GM20431 (cell line): ENCODE measurements at regions not wholly inside any gene's neighbourhood (a gene's known extent, or its start where the extent isn't known, plus 50 kb on each side); places are given as distances from the start of the nearest gene placed in this dataset.

Experiments used
- in situ Hi-C: fragments of 300-500 bp; cut with MseI, MboI; formaldehyde crosslinking; loops from one replicate; pipeline ENCODE4 v1.15.0; 2020; ENCODE audit warnings: low sequenced_read_pairs; ENCODE audit not compliant: unreplicated experiment

DNA sequence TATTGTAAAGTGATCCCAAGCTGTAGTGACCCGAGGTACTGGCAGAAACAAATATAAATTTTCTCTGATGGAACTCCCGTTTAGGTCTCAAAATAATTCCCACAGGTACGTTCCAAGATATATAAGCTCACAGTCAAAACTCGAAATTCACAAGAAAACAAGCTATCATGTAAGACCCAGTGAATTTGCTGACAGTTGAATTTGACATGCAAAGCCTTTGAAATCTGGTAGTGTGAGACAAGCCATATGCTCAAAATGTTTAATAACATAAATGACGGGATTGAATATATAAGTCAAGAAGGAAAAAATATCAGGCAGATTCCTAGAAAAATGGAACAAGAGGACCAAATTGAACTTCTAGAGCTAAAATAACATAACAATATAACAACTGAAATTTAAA, 252.8 kb downstream of the TMA16 start:
- in situ Hi-C loops: no loop called here

DNA sequence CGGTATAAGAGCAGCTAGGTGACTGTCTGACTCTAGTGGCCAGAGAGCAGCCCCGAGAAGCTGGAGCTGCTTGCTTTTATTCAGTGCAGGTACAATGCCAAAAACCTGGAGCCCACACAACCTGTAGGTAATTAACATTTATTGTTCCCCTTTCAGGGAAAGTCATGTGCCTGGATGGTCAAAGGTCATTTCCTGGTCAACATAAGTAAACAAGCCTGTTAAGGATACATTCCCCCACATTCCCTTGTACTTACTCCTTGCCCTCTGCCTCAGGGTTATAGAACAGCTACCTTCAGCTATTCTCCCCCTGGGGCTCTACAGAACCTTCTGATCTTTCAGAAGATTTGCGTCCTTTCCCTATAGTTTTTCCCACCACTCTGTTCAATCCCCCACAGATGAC, 253.4 kb downstream of the TMA16 start:
- in situ Hi-C loops: no loop called here

DNA sequence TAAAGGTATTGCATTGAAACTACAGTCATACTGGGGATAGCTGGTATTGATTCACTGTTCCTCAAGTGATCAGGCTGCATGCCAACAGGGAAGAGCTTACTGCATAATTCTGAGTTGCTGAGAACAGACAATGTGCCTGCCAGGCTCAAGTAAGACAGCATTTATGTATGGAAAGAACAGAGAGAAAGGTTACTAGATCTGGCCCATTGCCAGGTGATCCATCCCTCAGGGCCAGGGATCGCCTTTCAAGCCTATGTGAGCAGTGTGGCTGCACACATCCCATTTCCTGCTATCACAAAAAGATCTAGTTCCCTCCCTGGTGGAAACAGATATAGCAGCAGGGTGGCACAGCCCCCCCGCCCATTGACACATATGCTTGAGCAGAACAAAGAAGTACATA, 254.0 kb downstream of the TMA16 start:
- in situ Hi-C loops: no loop called here

DNA sequence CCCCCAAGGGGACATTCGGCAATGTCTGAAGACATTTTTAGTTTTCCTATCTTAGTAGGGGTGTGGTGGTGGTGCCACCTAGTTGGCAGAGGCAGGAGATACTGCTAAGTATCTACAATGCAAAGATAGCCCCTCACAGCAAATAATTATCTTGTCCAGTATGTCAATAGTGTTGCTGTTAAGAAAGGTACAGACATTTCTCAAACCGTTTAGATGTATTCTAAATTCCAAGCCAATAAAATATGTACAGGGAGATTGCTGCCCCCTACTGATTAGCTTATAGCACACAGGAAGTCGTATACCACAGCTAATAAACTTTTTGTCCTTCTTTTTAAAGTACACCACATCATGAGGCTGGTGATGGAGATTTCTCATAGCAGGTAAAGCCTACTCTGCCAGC, 260.5 kb downstream of the TMA16 start:
- in situ Hi-C loops: loop anchor here (10.0 kb wide), 1 partner anchor 200 kb away; no protein-coding TSS in a partner anchor

DNA sequence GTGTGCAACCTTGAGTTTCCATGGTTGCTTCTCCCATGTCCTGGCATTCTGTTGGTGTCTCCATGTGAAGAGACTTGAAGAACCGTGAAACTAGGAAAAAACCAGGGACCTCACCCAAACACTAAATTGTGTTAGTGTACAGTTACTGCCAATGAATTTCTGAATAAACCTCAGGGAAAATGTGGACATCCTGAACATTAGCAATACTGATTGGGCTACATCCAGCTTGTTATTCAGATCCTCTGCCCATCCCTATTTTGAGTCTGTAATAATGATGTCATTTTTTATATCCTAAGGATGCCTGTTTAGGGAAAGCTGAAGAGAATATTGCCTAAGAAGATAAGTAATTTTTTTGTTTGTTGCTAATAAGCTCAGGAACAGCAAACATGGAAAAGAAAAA, 262.7 kb downstream of the TMA16 start:
- in situ Hi-C loops: loop anchor here (10.0 kb wide), 1 partner anchor 202 kb away; no protein-coding TSS in a partner anchor

DNA sequence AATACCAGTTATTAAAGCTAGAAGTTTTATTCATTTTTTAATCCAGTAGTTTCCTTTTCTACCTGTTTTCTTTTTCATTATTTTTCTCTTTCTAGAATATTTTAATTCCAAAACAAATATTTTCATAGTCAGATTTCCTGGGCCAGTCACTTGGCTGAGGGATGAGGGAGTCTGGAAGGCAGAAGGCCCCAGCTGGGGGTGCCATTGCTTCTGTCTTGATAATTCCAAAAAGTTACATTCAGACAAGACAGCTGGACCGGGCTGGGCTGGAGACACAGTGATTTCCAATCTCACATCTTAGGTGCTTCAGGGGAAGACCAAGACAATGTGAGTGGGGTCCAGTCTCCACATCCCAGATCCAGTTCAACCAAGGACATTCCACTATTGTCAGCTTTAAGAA, 263.5 kb downstream of the TMA16 start:
- in situ Hi-C loops: loop anchor here (10.0 kb wide), 1 partner anchor 203 kb away; no protein-coding TSS in a partner anchor

DNA sequence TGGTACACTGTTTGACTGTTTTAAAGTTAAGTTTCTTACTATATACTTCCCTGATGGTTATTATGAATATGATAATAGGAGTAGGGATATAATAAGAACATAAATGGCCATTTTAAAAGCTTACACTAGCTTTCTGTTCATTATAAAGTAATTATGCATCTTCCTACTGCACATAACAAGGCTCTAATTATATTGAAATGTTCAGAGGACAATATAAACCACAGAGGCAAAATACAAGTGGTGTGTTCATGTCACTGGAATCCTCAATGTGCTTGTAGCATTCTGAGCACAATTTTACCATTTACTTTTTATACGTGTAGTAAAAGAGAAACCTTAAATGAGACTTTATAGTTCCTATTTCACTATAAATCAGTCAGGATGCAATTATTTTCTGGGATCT, 268.3 kb downstream of the TMA16 start:
- in situ Hi-C loops: no loop called here

DNA sequence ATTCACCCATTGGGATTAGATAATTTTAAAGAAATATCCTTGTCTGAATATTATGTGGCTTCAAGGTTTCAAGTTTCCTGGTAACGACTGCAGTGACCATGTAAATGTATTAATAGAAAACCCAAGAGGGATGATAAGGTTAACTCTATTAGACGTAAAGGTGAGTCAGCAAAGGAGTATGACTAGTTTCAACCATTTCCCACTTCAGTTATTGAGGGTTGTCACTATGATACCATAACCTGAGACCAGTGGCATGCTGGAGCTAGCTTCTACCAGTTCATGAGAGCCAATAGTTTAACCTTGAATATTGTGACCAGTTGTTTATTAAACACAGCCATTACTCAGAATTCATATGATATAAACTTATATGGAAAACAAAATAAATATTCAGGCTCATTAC, 270.1 kb downstream of the TMA16 start:
- in situ Hi-C loops: no loop called here

DNA sequence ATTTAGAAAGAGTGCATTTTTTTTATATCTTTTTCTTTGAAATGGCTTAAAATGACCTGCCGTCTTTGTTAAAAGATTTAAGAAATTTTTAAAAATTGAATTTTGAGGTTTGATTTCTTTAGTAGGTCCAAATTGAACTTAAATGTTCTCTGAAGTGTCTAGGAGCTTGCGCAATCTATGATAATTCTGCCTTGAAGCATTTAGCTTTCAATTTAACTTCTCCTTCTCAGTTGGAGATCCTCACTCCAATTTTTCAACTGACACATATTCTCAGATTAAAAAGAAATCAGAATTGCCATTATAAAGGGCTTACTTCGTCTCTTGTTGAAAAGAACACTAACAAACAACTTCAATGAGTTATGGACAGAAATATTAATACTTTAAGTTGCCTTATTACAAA, 273.5 kb downstream of the TMA16 start:
- in situ Hi-C loops: no loop called here

DNA sequence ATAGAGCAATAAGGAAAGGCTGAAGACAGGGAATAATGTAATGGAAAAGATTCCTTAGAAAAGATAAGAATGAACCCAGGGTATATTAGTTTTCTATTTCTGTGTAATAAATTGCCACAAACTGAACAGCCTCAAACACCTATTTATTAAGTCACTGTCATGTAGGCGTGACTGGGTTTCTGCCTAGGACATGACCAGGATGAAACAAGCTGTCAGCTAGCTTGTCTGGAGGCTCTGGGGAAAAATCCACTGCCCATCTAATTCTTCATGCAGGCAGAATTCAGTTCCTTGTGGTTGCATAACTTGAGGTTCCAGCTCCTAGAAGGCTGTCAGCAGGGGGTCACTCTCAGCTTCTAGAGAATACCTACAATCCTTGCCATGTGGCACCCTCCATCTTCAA, 277.7 kb downstream of the TMA16 start:
- in situ Hi-C loops: no loop called here

DNA sequence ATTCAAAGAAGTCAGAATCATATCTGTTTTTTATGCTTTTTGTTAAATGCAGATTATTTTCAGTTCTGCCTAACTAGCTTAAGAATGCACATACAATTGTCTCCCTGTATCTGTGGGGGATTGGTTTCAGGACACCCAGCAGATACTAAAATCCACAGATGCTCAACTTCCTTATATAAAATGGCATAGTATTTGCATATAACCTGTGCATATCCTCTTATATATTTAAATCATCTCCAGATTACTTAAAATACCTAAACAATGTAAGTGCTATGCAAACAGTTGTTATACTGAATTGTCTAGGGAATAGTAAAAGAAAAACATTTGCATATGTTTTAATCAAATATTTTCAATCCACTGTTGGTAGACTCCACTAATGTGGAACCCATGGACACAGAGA, 279.4 kb downstream of the TMA16 start:
- in situ Hi-C loops: no loop called here

DNA sequence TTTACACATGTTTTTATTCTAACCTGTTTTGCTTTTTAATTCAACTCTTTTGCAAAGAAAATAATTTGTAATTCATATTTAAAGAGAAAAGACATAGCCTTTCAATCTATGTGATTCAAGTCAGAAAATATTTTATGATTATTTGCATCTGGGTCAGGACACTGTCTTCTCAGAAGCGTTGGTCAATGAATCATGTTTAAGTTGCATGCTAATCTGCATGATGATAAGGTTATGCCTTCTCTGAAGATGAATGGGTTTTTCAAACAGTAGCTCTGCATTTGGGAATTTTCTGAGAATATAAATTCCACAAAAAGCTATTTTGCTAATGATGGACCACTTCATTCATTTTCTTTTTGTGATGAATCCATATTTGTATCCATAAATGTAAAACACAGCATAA, 282.5 kb downstream of the TMA16 start:
- in situ Hi-C loops: no loop called here

DNA sequence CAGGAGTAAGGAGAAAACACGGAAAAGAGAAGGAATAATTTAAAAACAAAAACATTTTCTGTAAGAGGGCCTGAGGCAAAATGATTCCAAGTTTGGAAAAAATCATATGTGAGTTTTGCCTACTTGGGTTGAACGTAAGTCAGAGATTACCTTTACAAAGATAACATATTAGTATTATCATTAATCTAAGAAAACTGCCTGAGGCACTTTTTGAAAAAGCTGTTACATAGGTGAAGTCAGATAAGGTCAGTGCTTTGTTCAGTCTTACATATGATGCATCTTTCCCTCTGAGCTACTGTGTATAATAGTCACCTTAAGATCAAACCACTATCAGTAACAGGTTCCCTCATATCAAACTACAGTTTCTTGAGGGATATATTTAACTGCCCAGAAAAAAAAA, 287.2 kb downstream of the TMA16 start:
- in situ Hi-C loops: no loop called here

DNA sequence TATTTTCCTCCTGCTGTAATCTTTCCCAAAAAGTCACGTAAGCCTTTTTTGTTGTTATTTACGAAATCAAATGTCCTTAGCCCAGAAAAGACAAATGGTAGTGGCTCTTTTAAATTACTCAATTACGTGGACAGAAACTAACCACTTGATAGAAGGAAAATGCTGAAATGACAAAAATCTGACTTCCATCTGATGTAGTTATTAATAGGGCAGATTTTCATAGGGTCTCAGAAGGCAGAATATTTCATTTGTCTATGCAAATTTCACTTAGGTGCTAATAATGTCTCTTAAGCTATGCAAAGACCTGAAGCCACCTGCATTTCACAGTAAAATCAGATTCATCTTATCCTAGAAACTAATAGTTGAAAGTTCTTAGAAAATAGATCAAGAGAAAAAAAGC, 295.7 kb downstream of the TMA16 start:
- in situ Hi-C loops: no loop called here

DNA sequence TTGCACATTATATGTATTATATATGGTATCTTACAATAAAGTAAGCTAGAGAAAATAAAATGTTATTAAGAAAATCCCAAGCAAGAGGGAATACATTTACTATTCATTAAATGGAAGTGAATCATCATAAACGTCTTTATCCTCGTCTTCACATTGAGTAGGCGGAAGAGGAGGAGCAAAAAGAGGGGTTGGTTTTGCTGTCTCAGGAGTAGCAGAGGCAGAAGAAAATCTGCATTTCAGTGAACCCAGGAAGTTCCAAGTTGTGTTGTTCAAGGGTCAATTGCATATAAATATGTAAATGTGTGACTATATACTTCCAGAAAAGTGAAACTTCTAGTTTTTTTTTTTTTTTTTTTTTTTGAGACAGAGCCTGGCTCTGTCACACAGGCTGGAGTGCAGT, 301.4 kb downstream of the TMA16 start:
- in situ Hi-C loops: no loop called here

DNA sequence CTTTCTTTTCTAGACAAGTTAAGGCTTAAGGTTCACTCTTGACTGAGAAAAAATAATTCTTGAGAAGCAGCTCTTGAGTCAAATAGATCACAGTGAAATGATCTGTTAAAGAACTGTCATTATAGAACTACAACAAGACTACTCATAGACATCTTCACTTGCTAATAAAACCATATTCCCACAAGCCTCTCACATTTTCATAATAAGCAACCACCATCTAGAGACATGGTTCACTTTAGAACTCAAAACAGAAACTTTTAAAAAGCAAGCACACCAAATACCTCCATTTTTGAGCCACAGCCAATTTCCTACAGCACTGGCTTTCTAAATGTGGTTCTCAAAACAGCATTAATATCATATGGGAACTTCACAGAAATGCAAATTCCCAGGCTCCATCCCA, 309.5 kb downstream of the TMA16 start:
- in situ Hi-C loops: no loop called here

DNA sequence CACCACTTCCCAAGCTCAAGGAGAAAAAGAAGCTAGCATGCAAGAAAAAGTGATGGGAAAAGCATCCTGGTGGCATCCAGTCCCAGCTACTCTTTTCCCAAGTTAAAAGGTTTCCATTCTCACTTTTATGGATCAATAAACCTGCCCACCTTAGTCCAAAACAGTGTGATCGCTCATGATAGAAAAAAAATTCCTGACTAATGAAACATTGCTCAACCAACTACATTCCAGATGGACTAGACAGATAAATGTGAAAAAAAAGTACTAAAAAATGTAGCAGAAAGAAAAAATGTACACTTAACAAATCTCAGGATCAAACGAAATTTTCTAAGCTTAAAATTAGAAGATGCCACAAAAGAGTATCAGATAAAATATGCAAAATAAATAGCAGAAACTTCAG, 312.2 kb downstream of the TMA16 start:
- in situ Hi-C loops: no loop called here

DNA sequence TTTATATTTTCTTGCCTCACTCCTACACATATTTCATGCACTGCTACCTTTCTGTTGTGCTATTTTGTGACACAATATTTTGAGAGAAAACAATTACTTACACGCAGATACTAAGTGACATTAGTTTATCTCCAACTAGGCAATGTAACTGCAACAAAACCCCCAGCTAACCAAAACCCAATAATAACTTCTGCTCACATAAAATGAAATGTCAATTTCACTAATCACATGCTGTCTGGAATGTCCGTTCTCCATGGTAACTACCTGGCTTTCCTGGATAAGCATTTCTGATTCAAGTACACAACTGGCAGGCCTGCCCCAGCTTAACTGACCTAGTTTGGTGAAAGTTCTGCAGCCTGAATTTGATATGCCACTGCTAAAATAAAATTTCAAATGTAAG, 313.5 kb downstream of the TMA16 start:
- in situ Hi-C loops: no loop called here

DNA sequence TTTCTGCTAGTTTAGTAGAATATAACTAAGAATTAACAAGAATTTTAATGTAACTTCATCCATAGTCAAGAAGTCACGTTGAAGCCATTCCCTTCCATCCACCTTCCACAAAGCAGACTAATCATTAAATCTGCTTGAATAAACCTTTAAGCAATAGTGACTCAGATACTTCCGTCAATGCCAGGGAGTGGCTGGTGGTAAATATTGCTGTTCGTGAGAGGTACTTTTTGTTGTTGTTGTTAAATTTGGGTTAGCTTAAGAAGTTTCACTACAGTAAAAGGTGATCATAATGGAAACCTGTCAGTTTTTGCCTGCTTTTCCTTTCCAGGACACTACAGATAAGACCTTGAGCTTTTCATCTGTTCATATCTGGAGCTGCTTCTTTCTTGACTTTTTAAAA, 316.3 kb downstream of the TMA16 start:
- in situ Hi-C loops: no loop called here

DNA sequence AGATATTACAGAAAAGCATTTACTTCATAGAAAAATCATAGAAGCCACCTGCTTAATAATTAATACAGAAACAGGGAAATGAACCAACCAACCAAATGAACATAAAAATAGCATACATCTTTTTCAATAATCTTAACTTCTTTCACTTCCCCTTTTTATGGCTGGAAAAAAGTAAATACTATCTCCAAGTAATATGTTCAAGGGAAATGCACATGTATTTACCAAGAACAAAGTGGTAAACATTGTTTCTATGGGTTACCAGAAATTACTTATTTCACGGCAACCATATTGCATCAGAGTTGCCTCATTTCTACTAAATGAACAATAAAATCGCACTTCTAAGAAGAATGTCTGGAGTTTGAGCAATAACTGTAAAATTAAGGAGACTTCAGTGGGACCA, 321.3 kb downstream of the TMA16 start:
- in situ Hi-C loops: no loop called here

DNA sequence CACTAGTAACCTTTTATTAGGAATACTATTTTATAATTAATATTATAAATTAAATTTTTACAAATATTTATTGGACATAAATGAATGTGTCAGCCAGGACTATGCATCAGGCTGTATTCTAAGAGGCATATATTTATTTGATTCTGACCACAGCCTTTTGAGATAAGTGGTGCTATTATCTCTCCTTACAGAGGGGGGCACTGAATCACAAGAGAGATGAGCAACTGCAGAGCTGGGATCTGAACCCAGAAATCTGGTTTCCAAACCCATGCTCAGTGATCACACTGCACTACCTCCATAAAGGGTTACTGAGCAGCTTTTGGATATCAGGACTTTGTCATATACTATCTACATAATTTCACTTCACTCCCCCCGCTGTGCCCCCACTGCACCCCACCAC, 322.0 kb downstream of the TMA16 start:
- in situ Hi-C loops: no loop called here

DNA sequence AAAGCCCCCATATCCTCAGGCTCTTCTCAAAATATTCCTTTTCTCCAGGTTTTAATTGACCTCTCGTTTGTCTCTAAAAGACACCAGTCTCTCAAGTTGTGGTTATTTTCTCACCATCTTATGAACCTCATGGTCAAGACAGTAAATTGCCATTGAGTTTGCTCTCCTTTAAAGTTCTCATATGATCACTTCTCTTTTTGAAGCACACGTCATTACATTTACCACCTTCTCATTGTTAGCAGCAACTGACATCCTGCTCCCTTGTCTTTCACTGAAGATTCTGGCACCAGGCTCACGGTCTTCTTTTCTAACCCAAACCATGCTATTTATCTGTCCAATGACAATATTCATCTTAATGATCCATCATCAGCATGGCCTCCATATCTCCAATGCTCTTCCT, 324.2 kb downstream of the TMA16 start:
- in situ Hi-C loops: no loop called here

DNA sequence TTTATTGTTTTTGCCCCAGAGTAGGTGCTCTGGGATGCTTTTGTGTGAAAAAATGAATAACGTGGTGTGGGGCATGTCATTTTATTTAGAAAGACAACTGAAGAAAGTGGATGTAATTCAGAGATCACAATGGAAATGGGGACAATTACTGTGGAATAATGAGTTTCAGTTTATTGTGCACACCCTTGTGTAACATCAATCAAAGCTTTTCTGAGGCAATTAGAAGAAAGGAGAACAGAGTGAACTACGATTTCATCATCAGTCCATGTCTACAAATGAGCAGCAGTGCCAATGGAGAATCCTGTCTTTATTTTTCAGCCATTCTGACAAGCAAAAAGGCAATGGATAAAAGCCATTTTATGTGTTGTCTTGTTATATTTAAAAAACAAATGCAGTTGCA, 339.2 kb downstream of the TMA16 start:
- in situ Hi-C loops: no loop called here
